GM10248 (cell line): ENCODE measurements at regions not wholly inside any gene's neighbourhood (a gene's known extent, or its start where the extent isn't known, plus 50 kb on each side); places are given as distances from the start of the nearest gene placed in this dataset.

Experiments used
- CTCF ChIA-PET: fragments of 300-600 bp; sonication (Branson Sonifier 250); formaldehyde crosslinking; extraction: SDS; loops from one replicate; lab custom pipeline; 2021; ENCODE audit warnings: antibody characterized with exemption; lab: Yijun Ruan, JAX
- POLR2A ChIA-PET: fragments of 350-650 bp; sonication (Branson Sonifier 250); formaldehyde crosslinking; extraction: SDS; loops from one replicate; lab custom pipeline; 2020; ENCODE audit warnings: antibody characterized with exemption; lab: Yijun Ruan, JAX
- DNase-seq: peaks from one replicate; pipeline ENCODE4 v3.0.0; 2012; ENCODE audit errors: extremely low spot score
- CTCF ChIP-seq: IDR thresholded peaks from 2 replicates; pipeline ENCODE4 v1.5.1; 2012; ENCODE audit warnings: mild to moderate bottlenecking, low read depth; ENCODE audit errors: extremely low read depth, missing control alignments, control extremely low read depth

- ChIA-PET POLR2A (no interaction called here), CTCF (no interaction called here)
- DNase-seq, result no peak
- TF ChIP-seq CTCF, result no peak
These were observed 73.2 kb upstream of the PPP1R3C start for GRCh38 chr10:91705948-91706670.

- no peak for DNase-seq
- ChIA-PET CTCF (interaction anchor here (1.3 kb wide), 1 partner anchor 17 kb away, joined by 3 read pairs; no protein-coding TSS in a partner anchor), POLR2A (no interaction called here)
- TF ChIP-seq CTCF, result no peak
These were observed 69.7 kb upstream of the PPP1R3C start for GRCh38 chr10:91702620-91703019.

- ChIA-PET CTCF (no interaction called here), POLR2A (no interaction called here)
- DNase-seq, result no peak
- TF ChIP-seq CTCF, result no peak
These were observed 68.0 kb upstream of the PPP1R3C start for GRCh38 chr10:91700788-91701444.

GRCh38 chr10:91700273-91700672, 67.4 kb upstream of the PPP1R3C start:
- no peak for TF ChIP-seq CTCF
- CTCF ChIA-PET, result no interaction called here
- DNase-seq, result no peak
- POLR2A ChIA-PET, result no interaction called here

- ChIA-PET POLR2A (no interaction called here), CTCF (interaction anchor here (0.8 kb wide), 1 partner anchor 11 kb away, joined by 3 read pairs; no protein-coding TSS in a partner anchor)
- no peak for DNase-seq
- TF ChIP-seq CTCF, result no peak
These were observed 65.4 kb upstream of the PPP1R3C start for GRCh38 chr10:91698258-91698657.

- peak; percentile 46 for DNase-seq
- TF ChIP-seq CTCF, result peak; percentile 29
- ChIA-PET CTCF (interaction anchor here (0.9 to 2.9 kb wide), 10 partner anchors 13 to 938 kb away, joined by 3 to 11 read pairs (median 3); no protein-coding TSS in a partner anchor), POLR2A (no interaction called here)
These were observed 61.4 kb upstream of the PPP1R3C start for GRCh38 chr10:91694170-91694794.
